ENCODE measurements at regions not wholly inside any gene's neighbourhood (a gene's known extent, or its start where the extent isn't known, plus 50 kb on each side); places are given as distances from the start of the nearest gene placed in this dataset.

DNA sequence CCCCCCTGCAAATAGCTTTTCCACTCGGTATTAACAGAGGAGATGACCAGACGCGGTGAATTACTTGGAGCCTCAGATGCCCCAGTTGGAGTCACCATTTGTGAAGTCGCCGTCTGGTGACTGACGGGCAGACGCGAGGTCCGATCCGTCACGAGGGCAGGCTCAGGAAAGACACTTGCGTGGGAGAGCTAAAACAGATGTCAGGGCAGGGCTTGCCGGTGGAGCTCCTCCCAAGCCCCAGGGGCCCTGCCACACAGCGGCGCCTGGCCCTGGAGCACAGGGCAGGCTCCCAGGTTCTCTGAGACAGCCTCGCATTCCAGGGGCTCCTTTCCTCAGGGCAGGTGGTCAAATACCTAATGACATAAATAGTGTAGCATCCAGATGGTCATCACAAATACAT lies 348.3 kb downstream of the C16orf95 start:
- Histone ChIP-seq H3K9me2 (ENCODE audit: insufficient read depth) (no peaks in the 10 kb centered on the region), H3F3A (ENCODE audit: insufficient read depth) (no peaks in the 10 kb centered on the region), H3K36me3 (ENCODE audit: low read depth) (no peaks in the 10 kb centered on the region), H3K4me3 (no peak overlapping the region), H2AFZ (no peak overlapping the region), H3K4me2 (ENCODE audit: unreplicated experiment) (no peak overlapping the region), H3K9ac (no peak overlapping the region), H3K9me3 (ENCODE audit: low read depth) (no peaks in the 10 kb centered on the region), H4K20me1 (ENCODE audit: insufficient read depth) (no peaks in the 10 kb centered on the region), H3K27ac (no peak overlapping the region), H3K27me3 (replicated peaks; ENCODE audit: insufficient read depth) (peaks cover 31% of the 10 kb centered on the region), H3K4me1 (ENCODE audit: insufficient read depth) (no peaks in the 10 kb centered on the region), H3K79me2 (ENCODE audit: insufficient read depth) (no peaks in the 10 kb centered on the region)
- 47 to 49% methylated on average over 16 of the region's 16 CpGs for WGBS, 2 experiments (ENCODE audit: low coverage in 1 of 2, low lambda C conversion rate in 2 of 2, missing lambda C conversion rate in 2 of 2)
- in situ Hi-C loops (cut with MboI) = no loop called here
- TF ChIP-seq EZH2phosphoT487 (IDR thresholded peaks at IDR 0.05; ENCODE audit: insufficient read depth, low read depth) (no peak), EZH2 (IDR thresholded peaks at IDR 0.05; ENCODE audit: insufficient read depth, poor library complexity, severe bottlenecking) (no peak)
- no peak for DNase-seq

DNA sequence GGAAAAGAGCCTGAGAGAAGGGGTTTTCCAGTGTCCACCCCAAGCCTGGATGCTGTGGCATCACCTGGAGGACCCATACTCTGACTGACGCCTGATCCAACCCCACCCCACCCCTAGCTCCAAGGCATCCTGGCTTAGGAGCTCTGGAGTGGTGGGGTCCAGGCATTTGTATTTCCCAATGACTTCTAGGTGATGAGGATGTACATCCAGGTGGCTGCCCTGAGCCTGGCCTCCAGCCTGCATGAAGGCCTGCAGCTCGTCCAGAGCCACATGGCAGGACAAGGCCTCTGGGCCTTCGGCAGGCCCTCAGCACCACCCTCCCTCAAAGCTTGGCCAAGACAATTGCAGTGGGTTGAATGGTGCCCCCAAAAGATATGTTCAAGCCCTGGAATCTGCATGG lies 347.5 kb downstream of the C16orf95 start:
- DNase-seq = no peak
- H3K9me2 ChIP-seq (ENCODE audit: insufficient read depth) = no peaks in the 10 kb centered on the region
- no peaks in the 10 kb centered on the region for H3K9me3 ChIP-seq (ENCODE audit: low read depth)
- no peaks in the 10 kb centered on the region for H3K79me2 ChIP-seq (ENCODE audit: insufficient read depth)
- H3K4me3 ChIP-seq = no peak overlapping the region
- no peak overlapping the region for H3K9ac ChIP-seq
- no peak for TF ChIP-seq EZH2 (IDR thresholded peaks at IDR 0.05; ENCODE audit: insufficient read depth, poor library complexity, severe bottlenecking)
- TF ChIP-seq EZH2phosphoT487 (IDR thresholded peaks at IDR 0.05; ENCODE audit: insufficient read depth, low read depth) = no peak
- in situ Hi-C loops (cut with MboI) = no loop called here
- no peaks in the 10 kb centered on the region for H3K4me1 ChIP-seq (ENCODE audit: insufficient read depth)
- H3K27me3 ChIP-seq (replicated peaks; ENCODE audit: insufficient read depth) = peaks cover 31% of the 10 kb centered on the region
- H3K4me2 ChIP-seq (ENCODE audit: unreplicated experiment) = no peak overlapping the region
- 50 to 65% methylated on average over 3 of the region's 3 CpGs for WGBS, 2 experiments (ENCODE audit: low coverage in 1 of 2, low lambda C conversion rate in 2 of 2, missing lambda C conversion rate in 2 of 2)
- no peaks in the 10 kb centered on the region for H3F3A ChIP-seq (ENCODE audit: insufficient read depth)
- H2AFZ ChIP-seq = no peak overlapping the region
- no peaks in the 10 kb centered on the region for H4K20me1 ChIP-seq (ENCODE audit: insufficient read depth)
- no peak overlapping the region for H3K27ac ChIP-seq
- no peaks in the 10 kb centered on the region for H3K36me3 ChIP-seq (ENCODE audit: low read depth)

DNA sequence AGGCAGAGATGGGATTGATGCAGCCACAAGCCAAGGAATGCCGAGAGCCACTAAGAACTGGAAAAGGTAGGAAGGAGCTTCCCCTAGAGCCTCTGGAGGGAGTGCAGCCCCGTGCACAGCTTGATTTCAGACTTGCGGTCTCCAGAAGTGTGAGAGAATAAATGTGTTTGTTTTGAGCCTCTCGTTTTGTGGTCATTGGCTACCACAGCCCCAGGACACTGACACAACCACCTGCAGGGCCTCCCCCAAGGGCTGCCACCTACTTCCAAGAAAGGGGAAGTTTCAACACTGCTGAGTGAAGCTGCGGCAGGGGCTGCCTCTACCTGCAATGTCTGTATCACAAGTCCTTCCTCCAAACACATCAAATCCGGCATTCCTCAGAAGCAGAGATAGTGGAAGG lies 346.9 kb downstream of the C16orf95 start:
- DNase-seq = no peak

DNA sequence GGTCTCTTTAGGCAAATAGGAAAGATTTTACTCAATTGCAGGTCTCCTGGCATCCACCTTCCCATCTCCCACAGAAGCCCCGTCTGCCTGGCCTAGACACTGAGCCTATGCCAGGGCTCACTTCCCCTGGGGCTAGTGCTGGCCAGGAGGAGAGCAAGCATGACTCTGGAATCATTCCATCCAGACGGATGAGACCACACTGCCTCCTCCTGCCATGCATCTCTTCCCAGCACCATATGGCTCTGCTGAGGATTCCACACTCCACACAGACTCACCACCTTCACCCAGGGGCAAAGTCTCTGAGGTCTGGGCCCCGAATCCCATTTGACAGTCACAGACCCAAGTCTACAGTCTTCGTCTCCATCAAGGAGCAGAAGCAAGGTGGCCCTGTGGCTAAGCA lies 346.5 kb downstream of the C16orf95 start:
- H3K4me3 ChIP-seq = no peak overlapping the region
- H3F3A ChIP-seq (ENCODE audit: insufficient read depth) = peaks cover 3% of the 10 kb centered on the region; the same call in 1 of the 2 replicates
- H3K27me3 ChIP-seq (replicated peaks; ENCODE audit: insufficient read depth) = peaks cover 26% of the 10 kb centered on the region
- TF ChIP-seq EZH2phosphoT487 (IDR thresholded peaks at IDR 0.05; ENCODE audit: insufficient read depth, low read depth) (no peak), EZH2 (IDR thresholded peaks at IDR 0.05; ENCODE audit: insufficient read depth, poor library complexity, severe bottlenecking) (no peak)
- H3K4me2 ChIP-seq (ENCODE audit: unreplicated experiment) = no peak overlapping the region
- H3K9me3 ChIP-seq (ENCODE audit: low read depth) = no peaks in the 10 kb centered on the region
- in situ Hi-C loops (cut with MboI) = no loop called here
- H3K9ac ChIP-seq = no peak overlapping the region
- 37 to 46% methylated on average over 4 of the region's 4 CpGs for WGBS, 2 experiments (ENCODE audit: low coverage in 1 of 2, low lambda C conversion rate in 2 of 2, missing lambda C conversion rate in 2 of 2)
- no peaks in the 10 kb centered on the region for H3K9me2 ChIP-seq (ENCODE audit: insufficient read depth)
- H2AFZ ChIP-seq = no peak overlapping the region
- no peaks in the 10 kb centered on the region for H3K79me2 ChIP-seq (ENCODE audit: insufficient read depth)
- no peak overlapping the region for H3K27ac ChIP-seq
- no peaks in the 10 kb centered on the region for H4K20me1 ChIP-seq (ENCODE audit: insufficient read depth)
- DNase-seq = no peak
- no peaks in the 10 kb centered on the region for H3K36me3 ChIP-seq (ENCODE audit: low read depth)
- H3K4me1 ChIP-seq (ENCODE audit: insufficient read depth) = no peaks in the 10 kb centered on the region

More for the DNA sequence above, 346.9 kb downstream of the C16orf95 start:
- in situ Hi-C loops (cut with MboI) = no loop called here
- Histone ChIP-seq H3K9me3 (ENCODE audit: low read depth) (no peaks in the 10 kb centered on the region), H3K4me3 (no peak overlapping the region), H3K27ac (no peak overlapping the region), H3K27me3 (replicated peaks; ENCODE audit: insufficient read depth) (peaks cover 30% of the 10 kb centered on the region), H3K9me2 (ENCODE audit: insufficient read depth) (no peaks in the 10 kb centered on the region), H3F3A (ENCODE audit: insufficient read depth) (peaks cover 3% of the 10 kb centered on the region; the same call in 1 of the 2 replicates), H3K4me1 (ENCODE audit: insufficient read depth) (no peaks in the 10 kb centered on the region), H3K9ac (no peak overlapping the region), H3K79me2 (ENCODE audit: insufficient read depth) (no peaks in the 10 kb centered on the region), H3K36me3 (ENCODE audit: low read depth) (no peaks in the 10 kb centered on the region), H4K20me1 (ENCODE audit: insufficient read depth) (no peaks in the 10 kb centered on the region), H2AFZ (no peak overlapping the region), H3K4me2 (ENCODE audit: unreplicated experiment) (no peak overlapping the region)
- 74 to 76% methylated on average over 6 of the region's 6 CpGs for WGBS, 2 experiments (ENCODE audit: low coverage in 1 of 2, low lambda C conversion rate in 2 of 2, missing lambda C conversion rate in 2 of 2)
- TF ChIP-seq EZH2phosphoT487 (IDR thresholded peaks at IDR 0.05; ENCODE audit: insufficient read depth, low read depth) (no peak), EZH2 (IDR thresholded peaks at IDR 0.05; ENCODE audit: insufficient read depth, poor library complexity, severe bottlenecking) (no peak)

DNA sequence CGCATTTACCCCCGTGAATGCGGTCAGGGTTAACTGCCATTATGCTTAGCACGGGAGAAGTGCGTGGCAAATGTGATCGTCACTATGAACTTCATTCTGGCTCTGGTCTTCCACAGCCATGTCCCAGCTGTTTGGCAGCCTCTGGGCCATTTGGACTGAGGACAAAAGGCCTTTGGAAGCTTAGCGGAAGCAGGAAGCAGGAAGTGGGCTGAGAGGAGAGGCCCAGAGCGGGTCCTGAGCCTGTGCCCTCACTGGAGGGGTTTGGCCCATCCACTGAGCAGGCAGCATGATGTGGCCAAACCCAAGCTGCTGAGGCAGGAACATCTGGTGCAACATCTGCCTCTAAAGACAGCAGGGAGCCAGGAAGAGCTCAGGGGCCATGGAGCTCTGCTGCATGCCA lies 345.9 kb downstream of the C16orf95 start:
- no peak for DNase-seq
- peaks cover 22% of the 10 kb centered on the region for H3K27me3 ChIP-seq (replicated peaks; ENCODE audit: insufficient read depth)
- no peaks in the 10 kb centered on the region for H3K9me2 ChIP-seq (ENCODE audit: insufficient read depth)
- no peaks in the 10 kb centered on the region for H3K4me1 ChIP-seq (ENCODE audit: insufficient read depth)
- WGBS, 2 experiments (ENCODE audit: low coverage in 1 of 2, low lambda C conversion rate in 2 of 2, missing lambda C conversion rate in 2 of 2) = 16 to 21% methylated on average over 8 of the region's 8 CpGs
- no peaks in the 10 kb centered on the region for H3K79me2 ChIP-seq (ENCODE audit: insufficient read depth)
- peaks cover 3% of the 10 kb centered on the region; the same call in 1 of the 2 replicates for H3F3A ChIP-seq (ENCODE audit: insufficient read depth)
- H3K9me3 ChIP-seq (ENCODE audit: low read depth) = no peaks in the 10 kb centered on the region
- no peak overlapping the region for H3K27ac ChIP-seq
- H3K9ac ChIP-seq = no peak overlapping the region
- in situ Hi-C loops (cut with MboI) = no loop called here
- H4K20me1 ChIP-seq (ENCODE audit: insufficient read depth) = no peaks in the 10 kb centered on the region
- TF ChIP-seq EZH2phosphoT487 (IDR thresholded peaks at IDR 0.05; ENCODE audit: insufficient read depth, low read depth) = no peak
- no peak for TF ChIP-seq EZH2 (IDR thresholded peaks at IDR 0.05; ENCODE audit: insufficient read depth, poor library complexity, severe bottlenecking)
- H2AFZ ChIP-seq = no peak overlapping the region
- no peaks in the 10 kb centered on the region for H3K36me3 ChIP-seq (ENCODE audit: low read depth)
- no peak overlapping the region for H3K4me3 ChIP-seq
- no peak overlapping the region for H3K4me2 ChIP-seq (ENCODE audit: unreplicated experiment)

Measured in GM23248 (cell line).